Cardiac fibroblast (primary cell): ENCODE measurements at regions not wholly inside any gene's neighbourhood (a gene's known extent, or its start where the extent isn't known, plus 50 kb on each side); places are given as distances from the start of the nearest gene placed in this dataset.
A peak's percentile ranks its signal among the peaks of the same experiment; 100 is the strongest.

Experiments
- DNase-seq, 2 donors: peaks; one replicate each; pipeline versions ENCODE4 v3.0.0 to v3.0.0-alpha.2; 2010; ENCODE audit warnings: low read depth in 2 of 2
- H3K4me3 ChIP-seq, 2 donors: replicated peaks in 1 of 2; 1 replicate in 1 of 2; 2 replicates in 1 of 2; pipeline ENCODE4 v1.5.1; 2011; ENCODE audit warnings: low read depth in 2 of 2, low read length in 2 of 2, mild to moderate bottlenecking in 2 of 2, moderate library complexity in 1 of 2
- CTCF ChIP-seq: IDR thresholded peaks from one replicate; pipeline ENCODE4 v1.5.1; 2011; ENCODE audit warnings: low read depth, mild to moderate bottlenecking, low read length, inconsistent platforms

- DNase-seq = peak; percentile 7 to 48
- no peak overlapping the region for H3K4me3 ChIP-seq
- TF ChIP-seq CTCF = no peak
Measured at GRCh38 chr3:164486150-164486549, 592.1 kb downstream of the SI start.

- DNase-seq = no peak
- no peak overlapping the region for H3K4me3 ChIP-seq
- no peak for TF ChIP-seq CTCF
Measured at GRCh38 chr3:164479978-164480377, 598.3 kb downstream of the SI start.

- H3K4me3 ChIP-seq = no peak overlapping the region
- no peak for DNase-seq
- TF ChIP-seq CTCF = no peak
Measured at GRCh38 chr3:164479406-164479805, 598.9 kb downstream of the SI start.

GRCh38 chr3:164478323-164478722 is 600.0 kb downstream of the SI start:
- H3K4me3 ChIP-seq = no peak overlapping the region
- DNase-seq = no peak
- no peak for TF ChIP-seq CTCF

GRCh38 chr3:164477403-164477802 is 600.9 kb downstream of the SI start:
- no peak for TF ChIP-seq CTCF
- no peak for DNase-seq
- no peak overlapping the region for H3K4me3 ChIP-seq

GRCh38 chr3:164476631-164477030 is 601.7 kb downstream of the SI start:
- DNase-seq = peak in 1 of 2 donors; percentile 28
- H3K4me3 ChIP-seq = no peak overlapping the region
- TF ChIP-seq CTCF = no peak

GRCh38 chr3:164470471-164470870 is 607.8 kb downstream of the SI start:
- no peak overlapping the region for H3K4me3 ChIP-seq
- no peak for DNase-seq

More at GRCh38 chr3:164470471-164470870, 607.8 kb downstream of the SI start:
- no peak for TF ChIP-seq CTCF
